ENCODE measurements at regions not wholly inside any gene's neighbourhood (a gene's known extent, or its start where the extent isn't known, plus 50 kb on each side); places are given as distances from the start of the nearest gene placed in this dataset.
"Not testable (repeated sequence)": the region's sequence is repeated elsewhere in the genome, so short reads cannot be mapped to it uniquely, and the experiment has no call there.

- not testable (repeated sequence) for DNase-seq
These were observed 76.9 kb upstream of the HNRNPA1L2 start for GRCh38 chr13:52565324-52565723.

GRCh38 chr13:52569904-52570602 lies 72.2 kb upstream of the HNRNPA1L2 start:
- DNase-seq: peak; percentile 45

DNA sequence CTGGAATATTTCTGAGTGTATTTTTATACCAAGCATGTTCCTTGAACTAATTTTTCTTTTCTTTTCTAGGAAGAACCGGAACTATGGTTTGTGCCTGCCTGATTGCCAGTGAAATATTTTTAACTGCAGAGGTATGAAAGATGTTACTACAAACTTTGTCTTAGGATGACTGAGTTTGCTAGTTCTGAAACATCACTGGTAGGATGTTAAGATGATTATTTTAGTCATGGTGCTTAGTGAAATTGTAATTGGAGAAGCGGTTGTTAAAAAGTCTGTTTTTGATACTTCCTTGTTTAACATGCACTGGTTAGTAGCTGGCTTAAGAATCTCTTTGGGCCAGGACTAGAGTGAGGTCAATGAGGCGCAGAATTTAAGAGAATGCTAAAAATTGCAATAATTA lies 71.1 kb upstream of the HNRNPA1L2 start:
- DNase-seq: not testable (repeated sequence)

GRCh38 chr13:52582962-52583361 lies 59.3 kb upstream of the HNRNPA1L2 start:
- DNase-seq: not testable (repeated sequence)
